Keratinocyte (primary cell): ENCODE measurements at regions not wholly inside any gene's neighbourhood (a gene's known extent, or its start where the extent isn't known, plus 50 kb on each side); places are given as distances from the start of the nearest gene placed in this dataset.

Source experiments
- DNase-seq: peaks from one replicate; pipeline ENCODE4 v3.0.0-alpha.2; 2011; ENCODE audit warnings: low read depth, missing footprints, low spot score
- FAIRE-seq: peaks from 2 replicates; lab custom pipeline; 2011; peaks lifted over from hg19 to GRCh38; lab: Jason Lieb, UNC
- H2AFZ ChIP-seq: 2 replicates; pipeline ENCODE4 v1.6.0; 2012; ENCODE audit warnings: low read length, control low read depth, inconsistent platforms; ENCODE audit not compliant: control insufficient read depth
- H3K27ac ChIP-seq: 2 replicates; pipeline ENCODE4 v1.5.1; 2011; ENCODE audit warnings: low read length; ENCODE audit not compliant: control insufficient read depth, insufficient read depth
- H3K27me3 ChIP-seq: 3 replicates; pipeline ENCODE4 v1.6.0; 2011; ENCODE audit warnings: low read length; ENCODE audit not compliant: control insufficient read depth, insufficient read depth; ENCODE audit errors: extremely low read depth
- H3K36me3 ChIP-seq, 2 experiments: 2 replicates in 1 of 2; 3 replicates in 1 of 2; pipeline ENCODE4 v1.5.1; 2011; ENCODE audit warnings: low read length in 2 of 2, mild to moderate bottlenecking in 1 of 2; ENCODE audit not compliant: control insufficient read depth in 2 of 2, insufficient read depth in 2 of 2; ENCODE audit errors: extremely low read depth in 1 of 2
- H3K4me1 ChIP-seq: 3 replicates; pipeline ENCODE4 v1.5.1; 2011; ENCODE audit warnings: low read length; ENCODE audit not compliant: control insufficient read depth, insufficient read depth; ENCODE audit errors: extremely low read depth
- H3K4me2 ChIP-seq: 3 replicates; pipeline ENCODE4 v1.6.0; 2011; ENCODE audit warnings: low read depth, low read length; ENCODE audit not compliant: control insufficient read depth, insufficient read depth; ENCODE audit errors: extremely low read depth
- H3K4me3 ChIP-seq, 3 experiments: fragments of 200-600 bp in 1 of 3; sonication (generic) in 1 of 3; 2 replicates in 2 of 3; 3 replicates in 1 of 3; pipeline ENCODE4 v1.5.1; 2011 to 2016; ENCODE audit warnings: low read length in 3 of 3, mild to moderate bottlenecking in 3 of 3, control low read depth in 2 of 3, inconsistent platforms in 1 of 3, low read depth in 1 of 3, mixed read lengths in 1 of 3, mixed run types in 1 of 3, moderate library complexity in 1 of 3; ENCODE audit not compliant: control insufficient read depth in 2 of 3, insufficient read depth in 2 of 3; ENCODE audit errors: extremely low read depth in 1 of 3
- H3K79me2 ChIP-seq: 2 replicates; pipeline ENCODE4 v1.6.0; 2012; ENCODE audit warnings: low read length; ENCODE audit not compliant: control insufficient read depth, insufficient read depth
- H3K9ac ChIP-seq: 3 replicates; pipeline ENCODE4 v1.6.0; 2011; ENCODE audit warnings: low read length; ENCODE audit not compliant: control insufficient read depth, insufficient read depth; ENCODE audit errors: extremely low read depth
- H3K9me1 ChIP-seq: 3 replicates; pipeline ENCODE4 v1.6.0; 2011; ENCODE audit warnings: low read length; ENCODE audit not compliant: control insufficient read depth, insufficient read depth; ENCODE audit errors: extremely low read depth
- H3K9me3 ChIP-seq: 2 replicates; pipeline ENCODE4 v1.5.1; 2012; ENCODE audit warnings: low read depth, low read length; ENCODE audit not compliant: control insufficient read depth
- H4K20me1 ChIP-seq: 3 replicates; pipeline ENCODE4 v1.6.0; 2011; ENCODE audit warnings: low read length; ENCODE audit not compliant: control insufficient read depth, insufficient read depth; ENCODE audit errors: extremely low read depth
- EZH2 ChIP-seq: IDR thresholded peaks from one replicate; pipeline ENCODE4 v1.6.1; 2012; ENCODE audit warnings: inconsistent platforms, mild to moderate bottlenecking, low read length, moderate library complexity
- dilution Hi-C: fragments of 300-500 bp; cut with MboI; formaldehyde crosslinking; loops from one replicate; pipeline ENCODE4 v1.7.0; 2020; ENCODE audit warnings: low sequenced_read_pairs; ENCODE audit not compliant: extremely low pct_ligation_motif_present
- TF ChIP-seq, protein P1 (sequence below), 3 experiments: IDR thresholded peaks in 1 of 3; conservative IDR thresholded peaks in 1 of 3; optimal IDR thresholded peaks in 1 of 3; 2 replicates in 2 of 3; 3 replicates in 1 of 3; pipeline versions ENCODE3 to v1.5.1; 2011; ENCODE audit warnings: low read length in 3 of 3, mild to moderate bottlenecking in 3 of 3, moderate library complexity in 2 of 3, control low read depth in 1 of 3, inconsistent platforms in 1 of 3; ENCODE audit not compliant: insufficient read depth in 2 of 3; ENCODE audit errors: extremely low read depth in 1 of 3

DNA sequence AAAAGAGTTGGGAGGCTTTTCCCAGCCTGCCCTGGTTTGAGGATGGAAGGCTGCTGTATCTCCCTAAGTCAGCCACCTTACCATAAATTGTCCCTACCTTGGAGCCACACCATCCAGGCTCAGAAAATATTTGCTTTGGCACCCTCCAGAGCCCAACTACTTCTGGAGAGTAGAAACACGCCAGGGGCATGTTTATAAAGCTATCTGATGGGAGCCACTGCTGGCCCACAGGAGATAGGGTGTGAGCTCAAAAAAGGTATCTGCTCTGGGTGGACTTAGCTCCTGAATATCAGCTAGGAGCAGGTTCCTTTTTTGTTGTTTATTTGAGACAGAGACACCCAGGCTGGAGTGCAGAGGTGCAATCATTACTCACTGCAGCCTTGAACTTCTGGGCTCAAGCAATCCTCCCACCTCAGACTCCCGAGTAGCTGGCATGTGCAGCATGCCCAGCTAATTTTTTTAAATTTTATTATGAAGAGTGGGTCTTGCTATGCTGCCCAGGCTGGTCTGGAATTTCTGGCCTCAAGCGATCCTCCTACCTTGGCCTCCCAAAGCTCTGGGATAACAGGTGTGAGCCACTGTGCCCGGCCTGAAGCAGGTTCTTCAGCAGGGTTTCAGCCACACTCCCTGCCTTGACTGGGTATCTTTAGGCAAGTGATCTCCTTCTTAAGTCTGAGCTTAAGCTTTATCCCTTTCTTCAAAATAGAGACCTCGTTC is 147.1 kb downstream of the SALL1 start:
- FAIRE-seq (no peak), DNase-seq (no peak)
- Histone ChIP-seq H3K9ac (no peak overlapping the region), H3K9me3 (no peaks in the 10 kb centered on the region), H3K36me3 (no peaks in the 10 kb centered on the region), H3K27me3 (no peaks in the 10 kb centered on the region), H4K20me1 (no peaks in the 10 kb centered on the region), H3K4me2 (no peak overlapping the region), H3K4me3 (no peak overlapping the region), H3K27ac (no peak overlapping the region), H3K79me2 (no peaks in the 10 kb centered on the region), H3K9me1 (no peaks in the 10 kb centered on the region), H2AFZ (no peak overlapping the region), H3K4me1 (no peaks in the 10 kb centered on the region)
- dilution Hi-C loops = no loop called here
- no peak for TF ChIP-seq EZH2
- TF ChIP-seq, protein P1, sequence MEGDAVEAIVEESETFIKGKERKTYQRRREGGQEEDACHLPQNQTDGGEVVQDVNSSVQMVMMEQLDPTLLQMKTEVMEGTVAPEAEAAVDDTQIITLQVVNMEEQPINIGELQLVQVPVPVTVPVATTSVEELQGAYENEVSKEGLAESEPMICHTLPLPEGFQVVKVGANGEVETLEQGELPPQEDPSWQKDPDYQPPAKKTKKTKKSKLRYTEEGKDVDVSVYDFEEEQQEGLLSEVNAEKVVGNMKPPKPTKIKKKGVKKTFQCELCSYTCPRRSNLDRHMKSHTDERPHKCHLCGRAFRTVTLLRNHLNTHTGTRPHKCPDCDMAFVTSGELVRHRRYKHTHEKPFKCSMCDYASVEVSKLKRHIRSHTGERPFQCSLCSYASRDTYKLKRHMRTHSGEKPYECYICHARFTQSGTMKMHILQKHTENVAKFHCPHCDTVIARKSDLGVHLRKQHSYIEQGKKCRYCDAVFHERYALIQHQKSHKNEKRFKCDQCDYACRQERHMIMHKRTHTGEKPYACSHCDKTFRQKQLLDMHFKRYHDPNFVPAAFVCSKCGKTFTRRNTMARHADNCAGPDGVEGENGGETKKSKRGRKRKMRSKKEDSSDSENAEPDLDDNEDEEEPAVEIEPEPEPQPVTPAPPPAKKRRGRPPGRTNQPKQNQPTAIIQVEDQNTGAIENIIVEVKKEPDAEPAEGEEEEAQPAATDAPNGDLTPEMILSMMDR (optimal IDR thresholded peaks at IDR 0.05 in 1 of 3, IDR thresholded peaks at IDR 0.05 in 1 of 3, conservative IDR thresholded peaks at IDR 0.05 in 1 of 3; ENCODE audit: extremely low read depth in 1 of 3, insufficient read depth in 2 of 3, low read length in 3 of 3) = no peak

GRCh38 chr16:51002881-51003490 is 148.1 kb downstream of the SALL1 start:
- Histone ChIP-seq H3K9me3 (no peaks in the 10 kb centered on the region), H3K9ac (no peak overlapping the region), H3K79me2 (no peaks in the 10 kb centered on the region), H4K20me1 (no peaks in the 10 kb centered on the region), H2AFZ (no peak overlapping the region), H3K9me1 (no peaks in the 10 kb centered on the region), H3K4me3 (no peak overlapping the region), H3K36me3 (no peaks in the 10 kb centered on the region), H3K27me3 (no peaks in the 10 kb centered on the region), H3K4me1 (no peaks in the 10 kb centered on the region), H3K27ac (no peak overlapping the region), H3K4me2 (no peak overlapping the region)
- TF ChIP-seq, protein P1 (optimal IDR thresholded peaks at IDR 0.05 in 1 of 3, IDR thresholded peaks at IDR 0.05 in 1 of 3, conservative IDR thresholded peaks at IDR 0.05 in 1 of 3; ENCODE audit: extremely low read depth in 1 of 3, insufficient read depth in 2 of 3, low read length in 3 of 3) = no peak
- no peak for TF ChIP-seq EZH2
- no peak for DNase-seq
- dilution Hi-C loops = no loop called here
- FAIRE-seq = no peak
